ENCODE measurements at regions not wholly inside any gene's neighbourhood (a gene's known extent, or its start where the extent isn't known, plus 50 kb on each side); places are given as distances from the start of the nearest gene placed in this dataset.

- TF ChIP-seq TEAD4 (CRISPR knock-in tag; IDR thresholded peaks at IDR 0.05) (no peak), ZNF416 (CRISPR knock-in tag; IDR thresholded peaks at IDR 0.05) (no peak), CTCF (IDR thresholded peaks at IDR 0.05) (no peak), NR2C2 (CRISPR knock-in tag; IDR thresholded peaks at IDR 0.05) (no peak), ZNF281 (CRISPR knock-in tag; IDR thresholded peaks at IDR 0.05) (no peak)
These were observed 174.9 kb upstream of the FRMD4B start for GRCh38 chr3:69560818-69561217.

Data from WTC11 (cell line).